GM19025 (cell line): ENCODE measurements at regions not wholly inside any gene's neighbourhood (a gene's known extent, or its start where the extent isn't known, plus 50 kb on each side); places are given as distances from the start of the nearest gene placed in this dataset.

ENCODE experiments used
- ATAC-seq: cut with Tn5 transposase; IDR thresholded peaks from one replicate; pipeline ENCODE4 v1.9.1; 2021; ENCODE audit warnings: mild to moderate bottlenecking, low read depth, moderate library complexity; ENCODE audit not compliant: unreplicated experiment

GRCh38 chr4:145348291-145348690 is 133.4 kb upstream of the SMAD1 start:
- no peak for ATAC-seq

- no peak for ATAC-seq
These were observed 134.0 kb upstream of the SMAD1 start for GRCh38 chr4:145347684-145348083.

- ATAC-seq, result no peak
These were observed 135.6 kb upstream of the SMAD1 start for GRCh38 chr4:145346081-145346480.

- no peak for ATAC-seq
These were observed 136.3 kb upstream of the SMAD1 start for GRCh38 chr4:145345401-145345800.

- no peak for ATAC-seq
These were observed 140.3 kb upstream of the SMAD1 start for GRCh38 chr4:145341381-145341780.

GRCh38 chr4:145340071-145340675 is 141.5 kb upstream of the SMAD1 start:
- ATAC-seq, result no peak

- ATAC-seq, result no peak
These were observed 142.5 kb upstream of the SMAD1 start for GRCh38 chr4:145339075-145339725.

GRCh38 chr4:145338568-145338967 is 143.1 kb upstream of the SMAD1 start:
- ATAC-seq, result no peak

GRCh38 chr4:145337391-145337790 is 144.3 kb upstream of the SMAD1 start:
- ATAC-seq, result no peak

GRCh38 chr4:145333786-145334185 is 147.9 kb upstream of the SMAD1 start:
- no peak for ATAC-seq

- no peak for ATAC-seq
These were observed 146.1 kb upstream of the OTUD4 start for GRCh38 chr4:145326491-145326890.

GRCh38 chr4:145324161-145324560 is 143.8 kb upstream of the OTUD4 start:
- no peak for ATAC-seq

- no peak for ATAC-seq
These were observed 139.9 kb upstream of the OTUD4 start for GRCh38 chr4:145320294-145320693.

GRCh38 chr4:145319751-145320150 is 139.4 kb upstream of the OTUD4 start:
- no peak for ATAC-seq

- ATAC-seq, result no peak
These were observed 136.6 kb upstream of the OTUD4 start for GRCh38 chr4:145316897-145317574.

- no peak for ATAC-seq
These were observed 135.4 kb upstream of the OTUD4 start for GRCh38 chr4:145315811-145316225.

GRCh38 chr4:145308598-145308997 is 128.2 kb upstream of the OTUD4 start:
- ATAC-seq, result no peak

GRCh38 chr4:145307763-145308430 is 127.5 kb upstream of the OTUD4 start:
- no peak for ATAC-seq

- ATAC-seq, result no peak
These were observed 126.7 kb upstream of the OTUD4 start for GRCh38 chr4:145307120-145307519.

- ATAC-seq, result no peak
These were observed 122.3 kb upstream of the OTUD4 start for GRCh38 chr4:145302725-145303124.

GRCh38 chr4:145301386-145302080 is 121.1 kb upstream of the OTUD4 start:
- no peak for ATAC-seq
